WTC11 (cell line): ENCODE measurements at regions not wholly inside any gene's neighbourhood (a gene's known extent, or its start where the extent isn't known, plus 50 kb on each side); places are given as distances from the start of the nearest gene placed in this dataset.

ENCODE experiments used
- ATAC-seq: fragments of 200-7000 bp; cut with Tn5 transposase; 2 replicates; pipeline ENCODE4 v1.10.0; 2021; ENCODE audit warnings: mild to moderate bottlenecking, moderate library complexity
- CTCF ChIA-PET: fragments of 300-600 bp; sonication (Branson Sonifier 250); formaldehyde crosslinking; loops from one replicate; lab custom pipeline; 2021; ENCODE audit warnings: antibody characterized with exemption; lab: Charles Lee
- POLR2A ChIA-PET: fragments of 350-600 bp; sonication (Branson Sonifier 250); formaldehyde crosslinking; loops from one replicate; lab custom pipeline; 2021; ENCODE audit warnings: antibody characterized with exemption; lab: Charles Lee
- DNase-seq: peaks from one replicate; pipeline ENCODE4 v3.0.0; 2021; ENCODE audit warnings: low spot score
- H3K27ac Mint-ChIP-seq: 2 replicates; pipeline ENCODE4 v1.8.0; 2021; ENCODE audit warnings: mixed read lengths
- H3K27me3 Mint-ChIP-seq: 2 replicates; pipeline ENCODE4 v1.8.0; 2021; ENCODE audit warnings: low read depth, mild to moderate bottlenecking, moderate library complexity, mixed read lengths
- H3K36me3 Mint-ChIP-seq: 2 replicates; pipeline ENCODE4 v1.8.0; 2021; ENCODE audit warnings: mixed read lengths
- H3K4me1 Mint-ChIP-seq: 2 replicates; pipeline ENCODE4 v1.8.0; 2022; ENCODE audit warnings: mixed read lengths
- H3K4me3 Mint-ChIP-seq: 2 replicates; pipeline ENCODE4 v1.8.0; 2021; ENCODE audit warnings: mild to moderate bottlenecking, moderate library complexity, mixed read lengths
- H3K9me3 Mint-ChIP-seq: 2 replicates; pipeline ENCODE4 v1.8.0; 2021; ENCODE audit warnings: mixed read lengths
- NFE2L1 ChIP-seq: sonication (generic); formaldehyde crosslinking; IDR thresholded peaks from 2 replicates; pipeline ENCODE4 v1.8.1; 2023; ENCODE audit warnings: missing genetic modification reagents
- NR1H2 ChIP-seq: sonication (generic); formaldehyde crosslinking; IDR thresholded peaks from 2 replicates; pipeline ENCODE4 v1.9.0; 2021; ENCODE audit warnings: mild to moderate bottlenecking, moderate library complexity, missing genetic modification reagents
- NR3C1 ChIP-seq: sonication (generic); formaldehyde crosslinking; conservative IDR thresholded peaks from 2 replicates; pipeline ENCODE4 v1.8.1; 2023; ENCODE audit warnings: low read depth, mild to moderate bottlenecking, missing genetic modification reagents
- OVOL2 ChIP-seq: fragments of 250-450 bp; sonication (Bioruptor Pico); IDR thresholded peaks from 2 replicates; pipeline ENCODE4 v1.9.0; 2021; ENCODE audit warnings: mild to moderate bottlenecking, borderline replicate concordance
- RELA ChIP-seq: sonication (generic); formaldehyde crosslinking; IDR thresholded peaks from 2 replicates; pipeline ENCODE4 v1.8.1; 2022; ENCODE audit warnings: missing genetic modification reagents, mild to moderate bottlenecking, borderline replicate concordance
- RORB ChIP-seq: fragments of 250-450 bp; sonication (Bioruptor Pico); IDR thresholded peaks from 2 replicates; pipeline ENCODE4 v1.9.0; 2021; ENCODE audit warnings: mild to moderate bottlenecking
- TP53 ChIP-seq: sonication (generic); formaldehyde crosslinking; IDR thresholded peaks from 2 replicates; pipeline ENCODE4 v1.8.1; 2023; ENCODE audit warnings: mild to moderate bottlenecking, missing genetic modification reagents
- ZBTB21 ChIP-seq: sonication (generic); formaldehyde crosslinking; IDR thresholded peaks from 2 replicates; pipeline ENCODE4 v1.8.1; 2023; ENCODE audit warnings: mild to moderate bottlenecking, missing genetic modification reagents, borderline replicate concordance
- ZNF121 ChIP-seq: sonication (generic); formaldehyde crosslinking; IDR thresholded peaks from 2 replicates; pipeline ENCODE4 v1.8.0; 2023; ENCODE audit warnings: missing genetic modification reagents
- ZNF317 ChIP-seq: sonication (generic); formaldehyde crosslinking; IDR thresholded peaks from 2 replicates; pipeline ENCODE4 v1.8.1; 2023; ENCODE audit warnings: low read depth, mild to moderate bottlenecking, moderate library complexity, missing genetic modification reagents, borderline replicate concordance
- ZNF396 ChIP-seq: fragments of 250-450 bp; sonication (Bioruptor Pico); IDR thresholded peaks from 2 replicates; pipeline ENCODE4 v1.8.0; 2021; ENCODE audit warnings: mild to moderate bottlenecking, moderate library complexity, borderline replicate concordance
- TF ChIP-seq, protein P1 (sequence below): fragments of 200-600 bp; IDR thresholded peaks from 2 replicates; pipeline ENCODE4 v1.8.0; 2022; ENCODE audit warnings: antibody characterized with exemption
- TF ChIP-seq, protein P2 (sequence below): fragments of 250-450 bp; sonication (Bioruptor Pico); IDR thresholded peaks from 2 replicates; pipeline ENCODE4 v1.9.0; 2021; ENCODE audit warnings: mild to moderate bottlenecking
- TF ChIP-seq, protein P3 (sequence below): sonication (generic); formaldehyde crosslinking; IDR thresholded peaks from 2 replicates; pipeline ENCODE4 v1.8.1; 2022; ENCODE audit warnings: missing genetic modification reagents, borderline replicate concordance
- TF ChIP-seq, protein P4 (sequence below): fragments of 250-450 bp; sonication (Bioruptor Pico); conservative IDR thresholded peaks from 2 replicates; pipeline ENCODE4 v1.9.0; 2021; ENCODE audit warnings: mild to moderate bottlenecking
- TF ChIP-seq, protein P5 (sequence below): sonication (generic); formaldehyde crosslinking; IDR thresholded peaks from 2 replicates; pipeline ENCODE4 v1.8.1; 2022; ENCODE audit warnings: low read depth, mild to moderate bottlenecking, moderate library complexity, missing genetic modification reagents, borderline replicate concordance
- TF ChIP-seq, protein P6 (sequence below): sonication (generic); formaldehyde crosslinking; IDR thresholded peaks from 2 replicates; pipeline ENCODE4 v1.8.0; 2023; ENCODE audit warnings: missing genetic modification reagents

DNA sequence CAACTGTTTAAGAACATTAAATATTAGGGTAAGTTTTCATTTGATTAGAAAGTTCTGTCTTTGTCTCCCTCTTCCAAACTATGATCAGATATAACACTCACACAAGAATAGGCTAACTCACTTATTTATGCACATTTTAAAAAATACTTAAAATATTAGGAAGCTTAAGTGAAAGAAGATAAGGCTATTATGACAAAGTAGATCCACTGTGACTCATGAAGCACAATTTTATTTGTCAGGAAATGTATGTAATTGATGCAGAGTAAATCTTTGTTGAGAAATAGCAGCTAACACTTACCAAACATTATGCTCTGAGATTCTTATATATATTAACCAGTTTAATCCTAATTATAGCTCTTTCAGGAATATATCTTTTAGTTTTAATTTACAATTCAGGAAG, 560.6 kb downstream of the CSNK1G3 start (continued):
- TF ChIP-seq, protein P1, sequence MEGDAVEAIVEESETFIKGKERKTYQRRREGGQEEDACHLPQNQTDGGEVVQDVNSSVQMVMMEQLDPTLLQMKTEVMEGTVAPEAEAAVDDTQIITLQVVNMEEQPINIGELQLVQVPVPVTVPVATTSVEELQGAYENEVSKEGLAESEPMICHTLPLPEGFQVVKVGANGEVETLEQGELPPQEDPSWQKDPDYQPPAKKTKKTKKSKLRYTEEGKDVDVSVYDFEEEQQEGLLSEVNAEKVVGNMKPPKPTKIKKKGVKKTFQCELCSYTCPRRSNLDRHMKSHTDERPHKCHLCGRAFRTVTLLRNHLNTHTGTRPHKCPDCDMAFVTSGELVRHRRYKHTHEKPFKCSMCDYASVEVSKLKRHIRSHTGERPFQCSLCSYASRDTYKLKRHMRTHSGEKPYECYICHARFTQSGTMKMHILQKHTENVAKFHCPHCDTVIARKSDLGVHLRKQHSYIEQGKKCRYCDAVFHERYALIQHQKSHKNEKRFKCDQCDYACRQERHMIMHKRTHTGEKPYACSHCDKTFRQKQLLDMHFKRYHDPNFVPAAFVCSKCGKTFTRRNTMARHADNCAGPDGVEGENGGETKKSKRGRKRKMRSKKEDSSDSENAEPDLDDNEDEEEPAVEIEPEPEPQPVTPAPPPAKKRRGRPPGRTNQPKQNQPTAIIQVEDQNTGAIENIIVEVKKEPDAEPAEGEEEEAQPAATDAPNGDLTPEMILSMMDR: no peak

DNA sequence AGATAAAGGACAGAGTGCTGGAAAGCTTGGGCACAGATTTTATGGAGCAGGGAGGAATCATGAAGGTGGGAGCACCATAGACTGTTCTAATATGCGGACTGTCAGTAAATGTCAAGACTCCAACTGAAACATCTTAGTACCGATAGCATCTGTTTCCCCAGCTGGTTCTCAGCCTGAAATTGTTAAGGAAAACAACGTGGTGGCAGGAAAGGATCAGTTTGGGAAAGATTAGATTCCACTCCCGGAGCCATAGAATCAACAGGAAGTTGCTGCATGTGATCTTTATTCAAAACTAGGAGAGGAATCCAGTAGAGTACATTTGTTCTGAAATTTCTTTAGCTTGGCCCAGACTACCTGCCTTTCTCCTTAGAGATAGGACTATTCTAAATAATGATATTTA, 559.1 kb downstream of the CSNK1G3 start:
- no peak for DNase-seq
- H3K4me3 Mint-ChIP-seq: no peak overlapping the region
- no peaks in the 10 kb centered on the region for H3K27me3 Mint-ChIP-seq
- H3K36me3 Mint-ChIP-seq: no peaks in the 10 kb centered on the region
- no peak for ATAC-seq
- TF ChIP-seq, protein P2, sequence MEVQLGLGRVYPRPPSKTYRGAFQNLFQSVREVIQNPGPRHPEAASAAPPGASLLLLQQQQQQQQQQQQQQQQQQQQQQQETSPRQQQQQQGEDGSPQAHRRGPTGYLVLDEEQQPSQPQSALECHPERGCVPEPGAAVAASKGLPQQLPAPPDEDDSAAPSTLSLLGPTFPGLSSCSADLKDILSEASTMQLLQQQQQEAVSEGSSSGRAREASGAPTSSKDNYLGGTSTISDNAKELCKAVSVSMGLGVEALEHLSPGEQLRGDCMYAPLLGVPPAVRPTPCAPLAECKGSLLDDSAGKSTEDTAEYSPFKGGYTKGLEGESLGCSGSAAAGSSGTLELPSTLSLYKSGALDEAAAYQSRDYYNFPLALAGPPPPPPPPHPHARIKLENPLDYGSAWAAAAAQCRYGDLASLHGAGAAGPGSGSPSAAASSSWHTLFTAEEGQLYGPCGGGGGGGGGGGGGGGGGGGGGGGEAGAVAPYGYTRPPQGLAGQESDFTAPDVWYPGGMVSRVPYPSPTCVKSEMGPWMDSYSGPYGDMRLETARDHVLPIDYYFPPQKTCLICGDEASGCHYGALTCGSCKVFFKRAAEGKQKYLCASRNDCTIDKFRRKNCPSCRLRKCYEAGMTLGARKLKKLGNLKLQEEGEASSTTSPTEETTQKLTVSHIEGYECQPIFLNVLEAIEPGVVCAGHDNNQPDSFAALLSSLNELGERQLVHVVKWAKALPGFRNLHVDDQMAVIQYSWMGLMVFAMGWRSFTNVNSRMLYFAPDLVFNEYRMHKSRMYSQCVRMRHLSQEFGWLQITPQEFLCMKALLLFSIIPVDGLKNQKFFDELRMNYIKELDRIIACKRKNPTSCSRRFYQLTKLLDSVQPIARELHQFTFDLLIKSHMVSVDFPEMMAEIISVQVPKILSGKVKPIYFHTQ (CRISPR knock-in tag): no peak
- no peak for TF ChIP-seq RORB (CRISPR knock-in tag)
- TF ChIP-seq, protein P3, sequence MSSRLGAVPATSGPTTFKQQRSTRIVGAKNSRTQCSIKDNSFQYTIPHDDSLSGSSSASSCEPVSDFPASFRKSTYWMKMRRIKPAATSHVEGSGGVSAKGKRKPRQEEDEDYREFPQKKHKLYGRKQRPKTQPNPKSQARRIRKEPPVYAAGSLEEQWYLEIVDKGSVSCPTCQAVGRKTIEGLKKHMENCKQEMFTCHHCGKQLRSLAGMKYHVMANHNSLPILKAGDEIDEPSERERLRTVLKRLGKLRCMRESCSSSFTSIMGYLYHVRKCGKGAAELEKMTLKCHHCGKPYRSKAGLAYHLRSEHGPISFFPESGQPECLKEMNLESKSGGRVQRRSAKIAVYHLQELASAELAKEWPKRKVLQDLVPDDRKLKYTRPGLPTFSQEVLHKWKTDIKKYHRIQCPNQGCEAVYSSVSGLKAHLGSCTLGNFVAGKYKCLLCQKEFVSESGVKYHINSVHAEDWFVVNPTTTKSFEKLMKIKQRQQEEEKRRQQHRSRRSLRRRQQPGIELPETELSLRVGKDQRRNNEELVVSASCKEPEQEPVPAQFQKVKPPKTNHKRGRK (CRISPR knock-in tag): no peak
- TF ChIP-seq TP53: no peak
- TF ChIP-seq, protein P4, sequence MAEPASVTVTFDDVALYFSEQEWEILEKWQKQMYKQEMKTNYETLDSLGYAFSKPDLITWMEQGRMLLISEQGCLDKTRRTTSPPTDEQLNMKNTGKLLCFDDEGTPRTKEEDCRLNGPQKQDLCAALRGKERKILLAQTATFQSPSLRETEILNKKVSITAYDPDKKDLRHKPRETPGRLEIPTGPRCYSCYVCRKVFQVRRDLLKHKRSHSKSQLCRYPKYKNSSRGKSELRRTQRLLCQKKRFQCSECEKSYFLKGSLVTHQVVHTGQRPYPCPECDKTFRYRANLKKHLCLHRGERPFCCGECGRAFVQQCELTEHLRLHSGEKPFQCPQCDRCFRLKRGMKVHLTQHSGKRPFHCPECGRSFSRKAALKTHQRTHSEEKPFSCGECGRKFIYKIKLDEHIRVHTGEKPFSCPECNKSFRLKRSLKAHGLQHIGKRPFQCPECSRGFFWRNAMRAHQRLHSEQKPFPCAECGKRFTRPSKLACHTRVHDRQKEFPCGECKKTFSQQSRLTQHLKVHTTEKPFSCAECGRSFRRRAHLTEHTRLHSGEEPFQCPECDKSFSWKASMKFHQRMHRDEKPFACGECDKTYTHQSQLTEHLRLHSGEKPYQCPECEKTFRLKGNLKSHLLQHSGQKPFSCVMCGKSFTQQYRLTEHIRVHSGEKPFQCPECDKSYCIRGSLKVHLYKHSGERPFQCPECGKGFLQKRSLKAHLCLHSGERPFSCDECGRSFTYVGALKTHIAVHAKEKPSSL (CRISPR knock-in tag): no peak
- no peak for TF ChIP-seq ZNF317 (CRISPR knock-in tag)
- TF ChIP-seq ZBTB21 (CRISPR knock-in tag): no peak
- TF ChIP-seq NR1H2: no peak
- TF ChIP-seq NFE2L1: no peak
- ChIA-PET POLR2A (interaction anchor here (0.5 kb wide), 1 partner anchor 186 kb away, joined by 4 read pairs; no protein-coding TSS in a partner anchor), CTCF (no interaction called here)
- peaks cover 13% of the 10 kb centered on the region for H3K9me3 Mint-ChIP-seq
- H3K4me1 Mint-ChIP-seq: peaks cover 15% of the 10 kb centered on the region
- no peak overlapping the region for H3K27ac Mint-ChIP-seq

DNA sequence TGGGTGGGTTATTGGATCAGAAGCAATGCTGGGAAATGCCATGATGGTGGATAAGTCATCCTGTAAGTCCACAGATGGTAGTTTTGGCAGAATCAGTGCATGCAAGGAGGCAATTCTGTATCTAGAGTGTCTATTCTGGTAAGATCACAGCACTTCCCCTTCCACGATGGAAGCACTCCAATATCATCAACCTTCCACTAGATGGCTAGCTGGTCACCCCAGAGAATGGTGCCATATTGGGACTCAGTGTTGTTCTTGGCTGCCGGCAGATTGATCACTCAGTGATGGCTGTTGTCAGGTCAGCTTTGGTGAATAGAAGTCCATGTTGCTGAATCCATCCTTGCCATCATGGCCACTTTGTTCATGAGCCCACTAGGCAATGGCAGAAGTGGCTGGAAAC, 553.5 kb downstream of the CSNK1G3 start:
- Mint-ChIP-seq H3K27me3 (no peaks in the 10 kb centered on the region), H3K27ac (no peak overlapping the region), H3K36me3 (peaks cover 5% of the 10 kb centered on the region; the same call in 1 of the 2 replicates), H3K9me3 (peaks cover 20% of the 10 kb centered on the region), H3K4me1 (peaks cover 1% of the 10 kb centered on the region; the same call in 1 of the 2 replicates), H3K4me3 (no peak overlapping the region)
- DNase-seq (no peak), ATAC-seq (no peak)
- POLR2A ChIA-PET: no interaction called here
- CTCF ChIA-PET: no interaction called here
- no peak for TF ChIP-seq OVOL2 (CRISPR knock-in tag)
- no peak for TF ChIP-seq ZNF396 (CRISPR knock-in tag)
- TF ChIP-seq, protein P5, sequence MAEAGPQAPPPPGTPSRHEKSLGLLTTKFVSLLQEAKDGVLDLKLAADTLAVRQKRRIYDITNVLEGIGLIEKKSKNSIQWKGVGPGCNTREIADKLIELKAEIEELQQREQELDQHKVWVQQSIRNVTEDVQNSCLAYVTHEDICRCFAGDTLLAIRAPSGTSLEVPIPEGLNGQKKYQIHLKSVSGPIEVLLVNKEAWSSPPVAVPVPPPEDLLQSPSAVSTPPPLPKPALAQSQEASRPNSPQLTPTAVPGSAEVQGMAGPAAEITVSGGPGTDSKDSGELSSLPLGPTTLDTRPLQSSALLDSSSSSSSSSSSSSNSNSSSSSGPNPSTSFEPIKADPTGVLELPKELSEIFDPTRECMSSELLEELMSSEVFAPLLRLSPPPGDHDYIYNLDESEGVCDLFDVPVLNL (CRISPR knock-in tag): no peak
- TF ChIP-seq RELA: no peak
- TF ChIP-seq ZNF317 (CRISPR knock-in tag): no peak
- no peak for TF ChIP-seq NR3C1 (CRISPR knock-in tag)
- TF ChIP-seq, protein P6, sequence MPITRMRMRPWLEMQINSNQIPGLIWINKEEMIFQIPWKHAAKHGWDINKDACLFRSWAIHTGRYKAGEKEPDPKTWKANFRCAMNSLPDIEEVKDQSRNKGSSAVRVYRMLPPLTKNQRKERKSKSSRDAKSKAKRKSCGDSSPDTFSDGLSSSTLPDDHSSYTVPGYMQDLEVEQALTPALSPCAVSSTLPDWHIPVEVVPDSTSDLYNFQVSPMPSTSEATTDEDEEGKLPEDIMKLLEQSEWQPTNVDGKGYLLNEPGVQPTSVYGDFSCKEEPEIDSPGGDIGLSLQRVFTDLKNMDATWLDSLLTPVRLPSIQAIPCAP (CRISPR knock-in tag): no peak
- no peak for TF ChIP-seq ZNF121 (CRISPR knock-in tag)
